VCaP (cell line): ENCODE measurements at regions not wholly inside any gene's neighbourhood (a gene's known extent, or its start where the extent isn't known, plus 50 kb on each side); places are given as distances from the start of the nearest gene placed in this dataset.

Experiments
- H3K27ac ChIP-seq: fragments of 450-650 bp; 2 replicates; pipeline ENCODE4 v1.5.1; 2017
- TF ChIP-seq, protein P1 (sequence below): fragments of 450-650 bp; conservative IDR thresholded peaks from 2 replicates; pipeline ENCODE4 v1.5.1; 2017; ENCODE audit warnings: mild to moderate bottlenecking, moderate library complexity

DNA sequence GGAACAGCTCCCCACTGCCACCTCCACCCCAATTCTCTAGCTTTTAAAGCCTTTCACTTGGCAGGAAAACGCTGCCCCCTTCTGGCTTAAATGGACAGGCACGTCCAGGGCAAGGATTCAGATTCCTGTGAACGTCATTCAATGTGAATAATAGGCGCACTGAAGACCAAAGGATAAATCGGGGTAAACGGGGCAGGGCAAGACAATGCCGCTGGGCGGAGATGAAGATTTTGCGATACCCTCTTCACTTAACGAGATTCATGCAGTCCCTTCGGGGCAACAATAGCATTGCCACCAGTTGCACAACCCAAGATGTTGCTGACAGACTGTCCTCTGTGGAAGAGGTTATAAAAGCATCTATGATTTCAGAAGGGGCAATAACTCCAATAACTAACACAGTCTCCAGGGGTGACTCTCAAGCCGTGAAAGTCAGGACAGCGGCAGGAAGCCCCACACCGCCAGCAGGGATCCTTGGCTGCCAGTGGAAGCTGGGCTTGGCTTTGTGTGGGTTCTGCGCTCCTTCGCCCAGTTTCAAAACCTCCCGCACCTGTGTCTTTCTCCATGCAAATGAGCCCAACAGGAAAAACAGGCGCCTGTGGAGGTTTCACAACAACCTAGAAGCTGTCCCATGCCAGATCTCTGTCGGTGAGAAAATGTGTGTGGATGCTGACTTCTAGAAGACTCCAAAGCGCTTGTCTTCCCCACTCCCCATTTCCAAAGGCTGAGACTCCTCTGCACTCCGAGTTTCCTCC, 291.8 kb downstream of the BMP7 start:
- TF ChIP-seq, protein P1, sequence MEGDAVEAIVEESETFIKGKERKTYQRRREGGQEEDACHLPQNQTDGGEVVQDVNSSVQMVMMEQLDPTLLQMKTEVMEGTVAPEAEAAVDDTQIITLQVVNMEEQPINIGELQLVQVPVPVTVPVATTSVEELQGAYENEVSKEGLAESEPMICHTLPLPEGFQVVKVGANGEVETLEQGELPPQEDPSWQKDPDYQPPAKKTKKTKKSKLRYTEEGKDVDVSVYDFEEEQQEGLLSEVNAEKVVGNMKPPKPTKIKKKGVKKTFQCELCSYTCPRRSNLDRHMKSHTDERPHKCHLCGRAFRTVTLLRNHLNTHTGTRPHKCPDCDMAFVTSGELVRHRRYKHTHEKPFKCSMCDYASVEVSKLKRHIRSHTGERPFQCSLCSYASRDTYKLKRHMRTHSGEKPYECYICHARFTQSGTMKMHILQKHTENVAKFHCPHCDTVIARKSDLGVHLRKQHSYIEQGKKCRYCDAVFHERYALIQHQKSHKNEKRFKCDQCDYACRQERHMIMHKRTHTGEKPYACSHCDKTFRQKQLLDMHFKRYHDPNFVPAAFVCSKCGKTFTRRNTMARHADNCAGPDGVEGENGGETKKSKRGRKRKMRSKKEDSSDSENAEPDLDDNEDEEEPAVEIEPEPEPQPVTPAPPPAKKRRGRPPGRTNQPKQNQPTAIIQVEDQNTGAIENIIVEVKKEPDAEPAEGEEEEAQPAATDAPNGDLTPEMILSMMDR = peak; percentile 93
- H3K27ac ChIP-seq = no peak overlapping the region

GRCh38 chr20:56975838-56976237, 290.6 kb downstream of the BMP7 start:
- TF ChIP-seq, protein P1 = no peak
- H3K27ac ChIP-seq = no peak overlapping the region

DNA sequence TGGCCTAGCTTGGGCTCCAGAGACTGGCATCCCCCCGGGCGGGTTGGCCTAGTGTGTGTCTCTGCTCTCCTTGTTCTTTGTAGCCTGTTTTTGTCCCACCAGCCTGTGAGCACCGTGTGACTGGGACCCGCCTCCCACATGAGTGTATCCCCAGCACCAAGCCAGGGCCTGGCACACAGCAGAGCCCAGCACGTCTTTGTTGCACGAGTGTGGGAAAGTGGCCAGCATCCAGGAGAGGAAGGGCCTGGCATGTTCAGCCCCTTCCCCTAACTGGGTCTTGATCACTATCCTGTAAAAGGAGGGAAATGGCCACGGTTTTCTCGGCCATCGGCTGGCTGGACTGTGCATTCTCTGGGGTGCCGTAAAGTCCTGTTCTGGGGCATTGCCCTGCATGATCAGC, 290.1 kb downstream of the BMP7 start:
- TF ChIP-seq, protein P1 = no peak
- H3K27ac ChIP-seq = no peak overlapping the region

DNA sequence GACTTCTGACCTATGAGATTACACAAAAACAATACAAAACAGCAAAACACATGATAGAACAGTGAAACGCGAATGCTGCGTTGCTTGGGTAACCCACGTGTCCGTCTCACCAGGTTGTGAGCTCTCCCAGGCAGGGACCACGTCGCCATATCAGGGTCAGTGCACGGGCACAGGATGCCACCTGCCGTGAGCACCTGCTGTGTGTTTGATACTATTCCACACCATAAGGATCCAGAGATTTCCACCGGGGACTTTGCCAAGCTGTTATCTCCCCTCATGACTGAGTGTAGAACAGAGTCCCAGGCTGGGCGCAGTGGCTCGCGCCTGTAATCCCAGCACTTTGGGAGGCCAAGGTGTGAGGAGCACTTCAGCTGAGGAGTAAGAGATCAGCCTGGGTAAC, 288.0 kb downstream of the BMP7 start:
- H3K27ac ChIP-seq = no peak overlapping the region
- TF ChIP-seq, protein P1 = no peak

DNA sequence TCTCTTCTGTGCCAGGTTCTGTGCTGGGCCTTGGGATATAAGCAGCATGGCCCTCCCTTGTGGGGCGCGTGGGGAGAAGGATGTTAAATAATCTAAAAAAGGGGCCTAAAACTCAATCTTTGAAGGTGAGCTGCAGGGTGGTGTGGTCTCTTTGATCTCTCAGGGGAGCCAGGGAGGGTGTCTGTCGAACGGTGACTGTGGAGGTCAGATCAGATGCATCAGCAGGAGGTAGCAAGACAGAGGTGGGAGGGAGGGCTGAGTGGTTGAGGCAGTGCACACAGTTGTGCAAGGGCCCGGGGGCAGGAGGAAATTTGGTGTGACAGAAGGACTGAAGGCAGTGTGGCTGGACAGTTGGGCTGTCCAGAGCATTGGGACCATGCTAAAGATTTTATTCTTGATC, 287.3 kb downstream of the BMP7 start:
- TF ChIP-seq, protein P1 = no peak
- no peak overlapping the region for H3K27ac ChIP-seq

GRCh38 chr20:56981301-56981700, 285.1 kb downstream of the BMP7 start:
- TF ChIP-seq, protein P1 = no peak
- H3K27ac ChIP-seq = no peak overlapping the region

DNA sequence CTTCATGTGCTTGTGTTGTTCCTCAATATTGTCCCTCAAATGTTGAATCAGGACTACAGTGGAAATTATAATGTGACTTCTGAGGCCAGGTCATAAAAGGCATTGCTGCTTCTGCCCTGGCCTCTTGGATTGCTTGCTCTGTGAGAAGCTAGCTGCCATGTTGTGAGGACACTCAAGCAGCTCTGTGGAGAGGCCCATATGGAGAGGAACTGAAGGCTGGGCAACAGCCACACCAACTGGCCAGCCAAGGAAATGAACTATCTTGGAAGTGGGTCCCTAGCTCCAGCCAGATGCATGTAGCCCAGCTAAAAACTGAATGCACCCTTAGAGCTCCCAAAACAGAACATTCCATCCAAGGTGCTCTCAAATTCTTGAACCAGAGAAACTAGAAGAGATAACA, 282.6 kb downstream of the BMP7 start:
- TF ChIP-seq, protein P1 = no peak
- no peak overlapping the region for H3K27ac ChIP-seq
